ENCODE measurements at regions not wholly inside any gene's neighbourhood (a gene's known extent, or its start where the extent isn't known, plus 50 kb on each side); places are given as distances from the start of the nearest gene placed in this dataset.

GRCh38 chr14:98944989-98945388 lies 327.0 kb downstream of the BCL11B start:
- Histone ChIP-seq H3K9ac (ENCODE audit: extremely low read depth, low read length, poor library complexity, severe bottlenecking) (no peak overlapping the region), H3K27ac (ENCODE audit: low read depth, low read length) (no peak overlapping the region), H3K4me1 (ENCODE audit: control insufficient read depth, insufficient read depth, low read length) (no peaks in the 10 kb centered on the region), H3K9me3 (ENCODE audit: control insufficient read depth, low read length) (no peaks in the 10 kb centered on the region), H3K4me3 (ENCODE audit: low read length) (no peak overlapping the region), H3K36me3 (ENCODE audit: control insufficient read depth, insufficient read depth, low read length) (no peaks in the 10 kb centered on the region), H3K27me3 (ENCODE audit: control insufficient read depth, insufficient read depth, low read length, poor library complexity, severe bottlenecking) (no peaks in the 10 kb centered on the region)
- Mint-ChIP-seq H3K27me3 (ENCODE audit: insufficient read depth) (peaks cover 10% of the 10 kb centered on the region), H3K9me3 (peaks cover 21% of the 10 kb centered on the region), H3K27ac (no peak overlapping the region), H3K36me3 (ENCODE audit: low read depth) (no peaks in the 10 kb centered on the region), H3K4me3 (no peak overlapping the region), H3K4me1 (peaks cover 8% of the 10 kb centered on the region)
- WGBS, 2 experiments (ENCODE audit: insufficient coverage in 1 of 2, insufficient read length in 1 of 2) = 98 to 100% methylated on average over 3 to 5 of the region's 5 CpGs
- peak; percentile 5 for DNase-seq
- TF ChIP-seq, protein P1, sequence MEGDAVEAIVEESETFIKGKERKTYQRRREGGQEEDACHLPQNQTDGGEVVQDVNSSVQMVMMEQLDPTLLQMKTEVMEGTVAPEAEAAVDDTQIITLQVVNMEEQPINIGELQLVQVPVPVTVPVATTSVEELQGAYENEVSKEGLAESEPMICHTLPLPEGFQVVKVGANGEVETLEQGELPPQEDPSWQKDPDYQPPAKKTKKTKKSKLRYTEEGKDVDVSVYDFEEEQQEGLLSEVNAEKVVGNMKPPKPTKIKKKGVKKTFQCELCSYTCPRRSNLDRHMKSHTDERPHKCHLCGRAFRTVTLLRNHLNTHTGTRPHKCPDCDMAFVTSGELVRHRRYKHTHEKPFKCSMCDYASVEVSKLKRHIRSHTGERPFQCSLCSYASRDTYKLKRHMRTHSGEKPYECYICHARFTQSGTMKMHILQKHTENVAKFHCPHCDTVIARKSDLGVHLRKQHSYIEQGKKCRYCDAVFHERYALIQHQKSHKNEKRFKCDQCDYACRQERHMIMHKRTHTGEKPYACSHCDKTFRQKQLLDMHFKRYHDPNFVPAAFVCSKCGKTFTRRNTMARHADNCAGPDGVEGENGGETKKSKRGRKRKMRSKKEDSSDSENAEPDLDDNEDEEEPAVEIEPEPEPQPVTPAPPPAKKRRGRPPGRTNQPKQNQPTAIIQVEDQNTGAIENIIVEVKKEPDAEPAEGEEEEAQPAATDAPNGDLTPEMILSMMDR (conservative IDR thresholded peaks at IDR 0.05) = no peak

- no peak overlapping the region for H3K27ac Mint-ChIP-seq
These were observed 326.1 kb downstream of the BCL11B start for GRCh38 chr14:98945611-98946570.

GRCh38 chr14:98946940-98947339 lies 325.1 kb downstream of the BCL11B start:
- TF ChIP-seq, protein P1 (conservative IDR thresholded peaks at IDR 0.05) = no peak
- Mint-ChIP-seq H3K4me1 (peaks cover 8% of the 10 kb centered on the region), H3K4me3 (no peak overlapping the region), H3K27ac (no peak overlapping the region), H3K27me3 (ENCODE audit: insufficient read depth) (peaks cover 21% of the 10 kb centered on the region), H3K36me3 (ENCODE audit: low read depth) (no peaks in the 10 kb centered on the region), H3K9me3 (peaks cover 21% of the 10 kb centered on the region)
- Histone ChIP-seq H3K4me1 (ENCODE audit: control insufficient read depth, insufficient read depth, low read length) (no peaks in the 10 kb centered on the region), H3K36me3 (ENCODE audit: control insufficient read depth, insufficient read depth, low read length) (no peaks in the 10 kb centered on the region), H3K9ac (ENCODE audit: extremely low read depth, low read length, poor library complexity, severe bottlenecking) (no peak overlapping the region), H3K27ac (ENCODE audit: low read depth, low read length) (no peak overlapping the region), H3K9me3 (ENCODE audit: control insufficient read depth, low read length) (no peaks in the 10 kb centered on the region), H3K4me3 (ENCODE audit: low read length) (no peak overlapping the region), H3K27me3 (ENCODE audit: control insufficient read depth, insufficient read depth, low read length, poor library complexity, severe bottlenecking) (no peaks in the 10 kb centered on the region)
- WGBS, 2 experiments (ENCODE audit: insufficient coverage in 1 of 2, insufficient read length in 1 of 2) = 73 to 78% methylated on average over 8 of the region's 8 CpGs
- DNase-seq = peak; percentile 56

More at GRCh38 chr14:98945611-98946570, 326.1 kb downstream of the BCL11B start:
- no peaks in the 10 kb centered on the region for H3K36me3 ChIP-seq (ENCODE audit: control insufficient read depth, insufficient read depth, low read length)
- peak; percentile 22 for DNase-seq
- Mint-ChIP-seq H3K9me3 (peaks cover 21% of the 10 kb centered on the region), H3K27me3 (ENCODE audit: insufficient read depth) (peaks cover 16% of the 10 kb centered on the region), H3K4me3 (no peak overlapping the region), H3K4me1 (peaks cover 8% of the 10 kb centered on the region), H3K36me3 (ENCODE audit: low read depth) (no peaks in the 10 kb centered on the region)
- no peak overlapping the region for H3K4me3 ChIP-seq (ENCODE audit: low read length)
- no peaks in the 10 kb centered on the region for H3K9me3 ChIP-seq (ENCODE audit: control insufficient read depth, low read length)
- TF ChIP-seq, protein P1 (conservative IDR thresholded peaks at IDR 0.05) = no peak
- H3K4me1 ChIP-seq (ENCODE audit: control insufficient read depth, insufficient read depth, low read length) = no peaks in the 10 kb centered on the region
- no peak overlapping the region for H3K9ac ChIP-seq (ENCODE audit: extremely low read depth, low read length, poor library complexity, severe bottlenecking)
- no peak overlapping the region for H3K27ac ChIP-seq (ENCODE audit: low read depth, low read length)
- 90 to 93% methylated on average over 20 to 23 of the region's 23 CpGs for WGBS, 2 experiments (ENCODE audit: insufficient coverage in 1 of 2, insufficient read length in 1 of 2)
- H3K27me3 ChIP-seq (ENCODE audit: control insufficient read depth, insufficient read depth, low read length, poor library complexity, severe bottlenecking) = no peaks in the 10 kb centered on the region

All from endodermal cell (in vitro differentiated cells).